Activated naive CD8-positive, alpha-beta T cell treated with anti-CD3 and anti-CD28 coated beads, Interleukin-2, amount 50 U/mL, for 16 hours (primary cell): ENCODE measurements at regions not wholly inside any gene's neighbourhood (a gene's known extent, or its start where the extent isn't known, plus 50 kb on each side); places are given as distances from the start of the nearest gene placed in this dataset.

ENCODE experiments used
- DNase-seq: peaks from one replicate; pipeline ENCODE4 v3.0.0-alpha.2; 2020; ENCODE audit warnings: low read depth, low spot score

DNA sequence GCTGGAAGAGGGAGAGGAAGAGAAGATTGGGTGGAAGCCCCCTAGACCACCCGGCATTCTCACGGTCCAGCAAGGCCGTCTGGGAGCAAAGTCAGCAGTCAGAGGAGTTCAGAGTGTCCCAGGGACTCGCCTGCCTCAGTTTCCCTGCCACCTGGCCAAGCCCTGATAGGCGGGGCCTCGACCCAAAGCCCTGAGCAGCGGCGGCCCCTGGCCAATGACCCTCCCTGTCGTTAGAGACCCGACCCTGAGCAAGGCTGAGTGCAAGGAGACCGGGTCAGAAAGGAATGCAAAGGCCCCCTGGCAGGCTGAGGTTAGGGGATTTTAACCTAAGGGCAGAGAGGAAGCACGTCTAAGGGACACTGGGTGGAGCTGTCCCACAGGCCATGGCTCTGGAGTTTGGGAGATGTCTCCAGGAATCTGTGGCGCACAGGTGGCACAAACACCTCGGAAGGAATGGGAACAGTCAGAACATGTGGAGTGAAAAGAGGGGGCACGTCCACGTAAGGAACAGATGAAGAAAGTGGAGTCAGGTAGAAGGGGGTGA, 196.8 kb upstream of the PDE1C start:
- no peak for DNase-seq

DNA sequence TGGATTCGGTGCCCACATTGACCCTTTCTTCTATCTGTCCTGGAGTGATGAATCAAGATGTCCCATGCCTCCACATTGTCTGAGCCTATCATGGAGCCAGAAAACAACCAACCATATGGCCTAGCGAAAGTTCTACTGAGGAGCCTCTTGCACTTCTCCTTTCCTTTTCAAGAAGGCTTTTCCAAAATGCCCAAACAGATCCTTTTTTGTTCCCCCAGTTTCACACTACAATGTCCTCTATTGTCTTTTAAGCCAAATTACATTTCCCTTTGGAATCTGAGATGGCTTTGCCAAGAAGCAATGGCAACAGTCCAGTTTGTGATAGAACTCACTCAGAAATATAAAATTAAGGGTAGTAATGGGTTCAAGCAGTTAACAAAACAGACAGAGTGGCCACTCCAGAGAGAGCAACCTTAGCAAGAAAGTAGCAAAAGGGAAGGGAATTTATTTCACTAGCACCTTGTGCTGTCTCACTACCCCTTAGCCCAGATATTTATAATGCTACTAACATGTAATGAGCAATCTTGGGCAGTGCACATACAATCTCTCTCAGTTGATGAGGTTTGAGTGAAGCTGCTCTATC, 194.6 kb upstream of the PDE1C start:
- DNase-seq: no peak

DNA sequence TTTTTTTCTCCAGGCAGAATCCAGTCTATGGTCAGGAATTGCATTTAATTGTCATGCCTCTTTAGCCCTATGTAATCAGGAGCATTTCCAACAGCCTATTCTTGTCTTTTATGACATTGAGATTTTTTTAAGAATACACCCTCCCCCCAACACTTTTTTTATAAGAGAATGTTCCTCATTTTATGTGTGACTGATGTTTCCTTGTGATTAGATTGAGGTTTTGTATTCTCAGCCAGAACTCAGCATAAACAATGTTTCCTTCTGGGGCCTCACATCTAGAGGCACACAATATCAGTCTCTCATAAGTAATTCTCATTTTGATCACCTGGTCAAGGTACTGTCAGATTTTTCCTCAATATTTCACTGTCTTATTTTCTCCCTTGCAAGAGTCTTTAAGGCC, 193.4 kb upstream of the PDE1C start:
- no peak for DNase-seq

DNA sequence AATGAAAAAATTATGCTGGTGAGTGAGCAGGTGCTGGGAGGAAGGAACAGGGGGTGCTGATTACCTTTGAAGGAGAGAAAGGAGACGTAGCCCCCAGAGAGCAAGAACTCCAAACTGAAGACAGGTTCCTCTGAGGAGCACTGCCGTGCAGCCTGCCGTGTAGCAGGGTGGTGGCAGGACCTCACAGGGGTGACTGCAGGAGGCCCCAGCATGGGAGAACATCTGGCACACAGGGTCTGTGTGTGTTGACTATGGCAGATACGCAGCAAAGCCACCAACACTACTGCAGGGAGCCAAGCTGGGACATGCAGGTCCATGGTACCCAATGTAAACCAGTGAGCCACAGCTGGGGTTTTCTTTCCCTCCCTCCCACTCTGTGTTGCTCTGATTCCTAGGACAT, 192.1 kb upstream of the PDE1C start:
- DNase-seq: no peak

DNA sequence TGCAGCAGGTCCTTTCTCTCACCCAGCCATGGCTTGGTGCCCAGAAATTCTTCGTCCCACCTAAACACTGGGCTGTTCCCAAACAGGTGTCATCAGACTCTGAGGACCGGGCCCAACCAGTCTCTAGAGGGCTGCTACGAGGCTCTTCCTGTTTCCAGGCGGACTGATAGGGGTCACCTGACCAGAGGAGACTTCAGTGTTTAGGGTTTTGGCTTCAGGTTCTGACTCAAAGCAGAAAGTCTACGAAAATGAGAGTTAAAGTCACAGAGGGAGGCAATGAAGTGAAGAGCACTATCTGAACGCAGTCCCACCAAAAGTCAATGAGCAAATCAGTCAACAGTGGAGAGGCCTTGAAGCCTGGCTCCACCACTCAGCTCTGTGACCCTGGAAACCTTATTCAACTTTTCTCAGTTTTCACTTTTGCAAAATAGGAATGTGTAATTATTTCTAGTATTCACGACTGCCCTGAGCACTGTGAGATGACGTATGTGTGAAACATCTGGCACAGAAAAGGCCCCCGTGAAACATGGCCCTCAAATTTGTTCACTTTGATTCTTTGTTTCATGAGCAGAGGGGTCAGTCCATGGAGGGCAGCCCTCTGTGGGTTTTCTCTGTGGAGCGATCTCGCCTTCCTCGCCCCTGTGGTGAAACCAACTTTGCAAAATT, 189.9 kb upstream of the PDE1C start:
- DNase-seq: no peak

DNA sequence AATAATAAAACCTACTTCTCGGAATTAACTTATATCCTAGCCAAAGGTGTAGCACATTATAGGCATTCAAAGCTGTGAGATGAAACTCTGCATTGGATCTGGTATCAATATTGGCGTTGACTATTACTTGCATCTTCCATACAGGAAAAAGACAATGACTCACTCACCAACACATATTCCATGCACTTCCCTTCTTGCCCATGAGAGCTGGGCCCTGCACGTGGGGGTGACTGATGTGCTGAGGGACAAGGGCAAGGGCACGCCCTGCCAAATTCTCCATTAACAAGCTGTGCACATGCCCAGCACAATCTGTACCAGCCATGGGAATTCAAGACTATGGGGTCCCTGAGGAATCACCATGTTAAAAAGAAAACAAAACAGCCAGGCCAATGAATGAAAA, 188.1 kb upstream of the PDE1C start:
- DNase-seq: no peak

DNA sequence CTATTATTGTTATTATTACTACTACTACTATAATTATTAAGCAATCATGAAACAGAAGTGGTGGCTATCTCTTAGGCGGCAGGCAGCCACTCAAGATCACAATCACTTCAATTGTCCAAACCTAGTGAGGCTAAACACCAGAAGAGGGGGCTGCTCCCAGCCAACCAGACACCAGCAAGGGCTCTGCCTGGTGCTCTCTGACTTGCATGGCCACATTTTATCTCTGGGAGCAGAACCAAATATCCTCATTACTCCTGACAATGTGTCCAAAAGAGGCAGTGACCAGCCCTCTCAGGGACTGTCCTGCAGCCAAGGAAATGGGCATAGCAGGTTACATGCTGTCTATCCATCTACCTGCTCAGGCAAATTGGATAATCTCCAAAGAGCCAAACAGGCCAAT, 187.4 kb upstream of the PDE1C start:
- DNase-seq: no peak

DNA sequence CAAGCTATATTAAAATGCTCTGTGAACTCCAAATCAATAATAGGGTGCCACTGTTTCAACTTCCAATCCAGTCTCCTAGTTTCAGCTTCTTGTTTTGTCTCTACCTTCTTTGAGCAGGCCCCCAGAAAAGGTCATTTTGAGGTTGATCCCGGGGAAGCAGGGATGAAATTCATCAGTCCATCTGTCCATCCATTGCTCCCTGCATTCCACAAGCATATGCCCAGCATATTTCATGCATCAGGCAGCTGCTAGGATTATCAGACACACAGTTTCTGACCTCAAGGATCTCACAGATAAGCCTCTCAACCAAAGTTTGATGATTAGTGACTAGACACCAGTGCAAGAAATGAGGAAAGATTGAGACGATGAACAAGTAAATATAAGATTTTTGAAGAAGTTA, 186.6 kb upstream of the PDE1C start:
- DNase-seq: no peak

DNA sequence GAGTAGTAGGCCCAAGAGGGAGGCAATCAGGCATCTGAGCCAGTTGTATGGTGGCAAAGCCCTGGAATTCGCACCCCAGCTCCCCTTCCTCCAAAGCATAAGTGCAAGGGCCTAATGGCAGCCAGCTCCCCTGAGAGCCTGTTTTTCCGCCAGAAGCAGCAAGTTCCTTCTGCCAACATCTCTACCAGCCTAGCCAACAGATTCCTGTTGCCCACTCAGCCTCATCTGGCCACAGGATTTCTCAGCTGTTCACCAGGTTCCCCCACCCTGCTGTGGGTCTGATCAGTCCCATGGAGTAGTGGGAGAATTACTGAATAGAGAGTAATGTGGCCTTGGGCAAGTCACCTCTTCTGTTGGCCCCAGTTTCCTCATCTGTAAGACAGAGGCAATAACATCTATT, 186.2 kb upstream of the PDE1C start:
- no peak for DNase-seq

DNA sequence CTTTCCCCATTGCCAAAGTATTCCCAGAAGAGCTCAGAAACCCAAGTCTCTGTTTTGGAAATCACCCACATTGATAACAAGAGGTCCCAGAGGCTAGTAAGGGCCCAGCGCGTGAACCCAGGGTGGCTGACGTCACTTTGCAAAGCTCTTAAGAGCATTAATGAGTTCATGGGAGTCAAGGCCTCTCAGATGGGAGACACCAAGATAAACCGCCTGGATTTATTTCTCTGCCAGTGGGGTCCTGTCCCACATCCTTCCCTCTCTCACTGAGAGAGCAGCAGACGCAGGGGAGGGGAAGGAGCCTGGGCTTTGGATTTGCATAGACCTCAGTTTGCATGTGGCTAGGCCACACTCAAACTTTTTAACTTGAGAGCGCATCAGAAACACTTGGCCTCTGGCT, 184.8 kb upstream of the PDE1C start:
- DNase-seq: no peak

DNA sequence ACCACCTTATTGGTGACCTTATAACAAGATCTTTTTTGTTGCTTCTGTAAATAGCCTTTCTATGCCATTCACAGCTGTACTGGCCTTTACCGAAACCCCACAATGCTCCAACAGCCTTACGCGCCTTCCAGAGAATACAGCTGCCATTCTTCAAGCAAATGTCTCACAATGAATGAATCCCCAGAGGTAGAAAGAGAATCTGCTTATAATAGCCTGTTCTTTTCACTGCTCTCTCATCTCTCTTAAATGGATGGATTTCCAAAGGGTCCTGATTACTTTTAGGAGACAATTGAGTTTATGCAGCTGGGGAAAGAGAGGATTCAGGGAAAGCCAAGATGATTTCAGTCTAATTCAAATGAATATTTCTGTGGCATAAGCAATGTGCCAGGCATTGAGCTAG, 183.1 kb upstream of the PDE1C start:
- DNase-seq: no peak

DNA sequence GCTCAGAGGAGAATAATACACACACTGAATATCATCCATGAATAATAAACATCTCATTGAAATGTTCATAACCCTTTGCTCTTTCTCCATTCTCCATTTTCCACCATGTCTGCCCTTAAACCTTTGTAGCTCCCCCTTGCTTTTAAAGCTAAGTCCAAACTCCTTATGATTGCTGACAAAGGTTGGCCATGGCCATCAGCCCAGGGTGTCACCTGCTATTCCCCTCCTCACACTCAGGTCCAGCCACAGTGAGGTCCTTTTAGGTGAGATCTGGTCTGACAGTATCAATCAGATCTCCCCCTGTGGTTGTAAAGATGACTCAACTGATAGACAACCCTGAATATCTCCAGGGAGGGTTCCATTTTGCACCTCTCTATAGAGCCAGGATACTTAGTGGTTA, 181.5 kb upstream of the PDE1C start:
- no peak for DNase-seq

DNA sequence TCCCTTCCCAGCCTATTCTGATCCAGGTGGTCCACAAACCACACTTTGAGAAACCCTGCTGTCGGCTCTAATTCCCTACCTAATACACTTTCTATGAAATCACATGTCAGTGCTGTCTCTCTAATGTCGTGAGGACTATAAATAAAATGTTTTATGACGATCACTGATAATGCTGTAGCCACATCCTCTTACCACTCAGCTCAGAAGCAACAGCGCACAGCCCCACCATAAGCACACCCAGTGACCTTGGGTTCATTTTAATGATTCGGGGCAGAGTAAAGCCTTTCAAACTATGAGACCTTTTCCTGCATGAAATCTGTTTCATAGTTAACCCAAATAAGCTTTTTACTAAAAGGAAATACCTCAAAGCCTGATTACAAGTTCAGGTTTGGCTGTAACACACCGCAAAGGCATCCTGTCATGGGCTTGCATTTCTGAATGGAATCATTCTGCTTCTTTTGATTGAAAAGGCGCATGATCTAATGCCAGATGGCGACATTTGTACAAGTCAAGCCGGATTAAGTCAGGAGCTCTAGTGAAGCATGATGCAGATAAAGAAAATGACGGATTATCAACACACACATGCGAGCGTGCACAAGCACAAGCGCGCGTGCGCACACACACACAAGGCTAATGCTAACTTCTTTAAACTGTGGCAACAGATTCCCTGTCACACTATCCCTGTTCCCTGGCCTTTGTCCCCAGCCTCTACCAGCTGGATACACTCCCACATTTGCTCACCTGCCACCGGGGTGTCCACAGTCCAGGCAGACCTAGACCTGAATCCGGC, 180.5 kb upstream of the PDE1C start:
- no peak for DNase-seq

DNA sequence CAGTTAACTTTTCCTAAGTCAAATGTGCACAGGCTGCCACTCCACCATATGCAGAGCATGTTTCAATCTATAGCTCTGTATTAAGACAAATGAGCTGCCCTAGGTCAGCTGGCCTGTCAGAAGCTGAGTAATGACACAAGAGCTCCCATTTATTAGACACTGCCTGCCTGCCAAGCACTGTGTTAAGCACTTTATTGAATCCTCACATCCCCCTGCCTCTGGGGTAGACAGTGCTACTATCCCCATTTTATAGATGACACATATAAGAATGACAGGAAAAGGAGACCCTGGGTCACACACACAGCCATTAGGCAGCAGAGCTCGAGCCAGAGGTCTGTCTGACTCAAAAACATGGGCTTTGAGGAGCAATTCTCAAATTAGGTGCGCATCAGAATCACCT, 179.8 kb upstream of the PDE1C start:
- no peak for DNase-seq

DNA sequence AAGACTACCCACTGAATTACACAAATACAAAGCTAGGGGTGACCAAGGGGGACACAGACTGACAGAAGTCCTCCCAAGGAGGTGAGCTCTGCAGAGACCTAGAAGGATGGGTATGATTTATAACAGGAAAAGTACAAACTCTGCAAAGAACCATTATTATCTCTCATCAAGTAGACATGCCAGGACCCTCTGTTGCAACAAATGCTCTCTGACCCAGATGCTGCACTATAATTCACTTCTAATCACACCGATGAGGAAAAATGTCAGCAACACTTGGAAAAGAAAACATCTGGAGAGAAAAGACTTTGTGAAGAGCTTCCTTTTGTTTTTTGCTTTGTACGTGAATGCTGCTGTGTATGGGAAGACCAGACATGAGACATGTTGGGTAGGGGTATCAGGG, 178.3 kb upstream of the PDE1C start:
- DNase-seq: no peak

DNA sequence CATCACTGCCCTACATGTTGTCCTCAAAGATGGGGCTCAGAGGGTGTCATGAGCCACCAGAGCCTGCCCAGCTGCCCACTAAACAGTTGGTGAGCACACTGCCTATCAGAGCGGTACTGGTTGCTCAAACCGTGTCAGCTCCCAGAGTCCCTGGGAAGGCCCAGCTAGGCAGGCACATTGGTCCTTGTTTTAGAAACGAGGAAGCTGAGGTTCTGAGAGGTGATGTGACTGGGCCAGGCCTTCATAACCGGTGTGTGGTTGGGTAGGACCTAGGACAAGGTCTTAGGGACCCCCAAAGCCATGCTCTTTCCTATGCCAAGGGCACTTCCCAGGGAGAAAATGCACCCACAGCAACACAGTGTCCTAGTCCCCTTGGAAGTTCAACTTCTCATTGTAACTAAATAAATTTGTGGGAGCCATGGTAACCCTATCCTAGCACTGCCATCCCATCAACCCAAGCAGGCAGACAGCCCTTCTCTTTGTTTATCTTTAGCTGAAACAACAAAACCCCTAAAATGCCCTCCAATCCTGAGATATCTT, 174.7 kb upstream of the PDE1C start:
- no peak for DNase-seq

DNA sequence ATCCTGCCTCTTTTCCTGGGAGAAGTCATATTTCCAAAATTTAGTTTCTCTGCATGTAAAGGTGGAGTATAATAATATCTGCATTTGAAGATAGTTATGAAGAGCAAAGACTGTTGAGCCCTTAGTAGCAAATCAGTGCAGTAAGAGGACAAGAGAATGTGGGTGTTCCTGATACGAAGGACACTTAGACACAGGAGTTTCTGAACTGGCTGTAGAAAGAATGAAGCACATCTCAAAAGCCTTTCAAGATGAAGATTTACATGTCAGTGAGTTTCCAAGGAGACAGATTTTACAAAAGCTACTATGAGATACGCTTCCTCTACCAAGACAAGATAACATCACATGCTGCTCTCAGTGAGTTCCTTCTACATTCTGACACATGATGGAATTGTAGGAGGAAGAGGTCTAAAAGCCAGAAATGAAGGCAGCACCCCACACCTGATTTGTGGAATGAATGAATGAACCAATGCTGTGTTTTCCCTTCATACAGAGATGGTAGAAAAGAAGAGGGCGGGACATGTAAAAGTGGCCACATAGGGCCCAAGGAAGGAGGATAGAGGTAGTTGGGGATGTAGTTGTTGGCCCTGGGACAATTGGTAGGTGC, 173.6 kb upstream of the PDE1C start:
- DNase-seq: no peak

DNA sequence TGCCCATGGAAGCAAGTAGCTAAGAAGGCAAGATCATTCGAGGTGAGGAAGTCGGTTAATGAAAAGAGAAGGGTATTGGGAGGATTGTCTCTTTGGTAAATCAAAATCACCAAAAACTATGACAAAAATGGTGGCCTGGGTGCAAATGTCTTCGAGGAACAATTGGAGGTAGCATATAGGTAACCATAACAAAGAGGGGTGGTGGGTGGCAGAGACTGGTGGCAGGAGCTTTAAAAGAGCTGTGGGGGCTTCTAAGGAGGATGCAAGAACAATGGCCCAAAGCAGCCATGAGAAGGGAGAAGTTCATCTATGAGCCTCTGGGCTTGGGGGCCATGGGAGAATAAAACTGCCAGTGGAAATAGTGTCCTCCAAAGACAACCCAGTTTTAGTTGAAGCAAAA, 172.2 kb upstream of the PDE1C start:
- no peak for DNase-seq

DNA sequence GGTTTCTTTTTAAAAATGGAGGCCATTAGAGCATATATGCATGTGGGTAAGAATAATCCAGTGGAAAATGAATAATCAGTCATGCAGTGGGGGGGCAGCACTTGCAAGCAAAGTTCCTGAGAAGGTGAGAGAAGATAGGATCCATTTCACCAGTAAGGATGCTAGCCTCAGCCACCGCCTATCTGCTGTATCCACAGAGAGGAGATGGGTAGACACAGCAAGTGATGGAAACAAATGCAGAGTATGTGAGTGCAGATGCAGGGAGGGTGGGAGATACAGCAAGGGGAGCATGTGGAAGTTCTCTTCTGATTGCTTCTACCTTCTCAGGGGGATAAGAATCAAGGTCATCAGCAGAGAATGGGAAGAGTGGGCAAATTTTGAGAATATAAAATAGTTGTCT, 171.4 kb upstream of the PDE1C start:
- DNase-seq: no peak

DNA sequence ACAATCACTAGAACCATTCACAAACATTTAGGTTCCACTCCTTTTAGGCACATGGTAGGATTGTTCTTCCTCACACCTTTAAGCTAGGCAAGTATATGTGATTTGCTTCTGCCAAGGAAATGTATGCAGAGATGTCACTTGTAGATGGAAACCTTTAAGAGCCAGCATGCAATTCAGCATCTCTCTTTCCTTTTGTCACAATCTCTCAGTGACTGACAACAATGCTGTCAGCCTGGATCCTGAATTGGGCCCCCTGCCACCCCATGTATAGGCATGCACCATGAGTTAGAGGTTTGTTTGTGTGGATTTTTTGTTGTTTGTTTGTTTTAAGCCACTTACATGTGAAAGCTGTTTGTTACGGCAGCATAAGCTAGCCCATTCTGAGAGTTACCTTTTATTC, 169.6 kb upstream of the PDE1C start:
- no peak for DNase-seq

DNA sequence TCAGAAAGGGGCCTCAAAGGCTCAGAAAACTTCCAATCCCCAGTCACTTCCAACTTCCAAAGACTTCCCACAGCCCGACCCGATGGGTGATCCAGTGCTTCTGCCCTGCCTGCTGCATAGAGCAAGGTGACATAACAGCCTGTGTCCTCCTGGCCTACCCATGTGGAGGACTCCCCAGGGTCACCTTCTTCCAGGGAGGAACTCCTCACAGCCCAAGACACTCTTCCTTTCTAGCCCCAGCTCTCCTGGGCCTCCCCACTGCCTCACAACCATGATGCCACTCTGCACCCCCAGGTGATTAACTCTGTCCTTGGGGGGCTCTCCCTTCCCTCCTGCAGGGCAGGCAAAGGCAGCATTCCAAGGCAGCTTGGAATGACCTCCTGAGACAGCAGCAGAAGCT, 158.4 kb upstream of the PDE1C start:
- DNase-seq: no peak

DNA sequence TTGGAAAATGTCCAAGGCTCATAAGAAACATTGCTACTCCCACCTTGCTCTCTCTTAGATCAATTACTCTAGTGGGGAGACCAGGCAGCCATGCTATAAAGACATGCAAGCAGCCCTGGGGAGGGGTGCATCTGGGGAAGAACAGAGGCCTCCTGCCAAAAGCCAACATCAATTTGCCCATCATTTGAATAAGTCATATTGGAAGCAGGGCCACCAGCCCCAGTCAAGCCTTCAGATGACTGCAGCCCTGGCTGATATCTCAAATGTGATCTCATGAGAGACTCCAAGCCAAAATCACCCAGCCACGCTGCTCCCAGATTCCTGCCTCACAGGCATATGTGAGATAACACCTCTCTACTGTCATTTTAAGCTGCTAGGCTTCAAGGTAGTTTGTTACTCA, 157.5 kb upstream of the PDE1C start:
- no peak for DNase-seq
